Transverse colon (tissue), 4 donors: ENCODE measurements at regions not wholly inside any gene's neighbourhood (a gene's known extent, or its start where the extent isn't known, plus 50 kb on each side); places are given as distances from the start of the nearest gene placed in this dataset.

Experiments
- DNase-seq: peaks from one replicate; pipeline ENCODE4 v3.0.0-alpha.2; 2019
- H3K27ac ChIP-seq, 4 donors: fragments of 200-600 bp; sonication (generic); 2 replicates each; pipeline ENCODE4 v1.5.1; 2016 to 2018; ENCODE audit warnings: inconsistent platforms in 4 of 4
- H3K27me3 ChIP-seq: fragments of 200-600 bp; sonication (generic); 2 replicates; pipeline ENCODE4 v1.5.1; 2017; ENCODE audit warnings: inconsistent platforms
- H3K36me3 ChIP-seq, 4 donors: fragments of 200-600 bp; sonication (generic); 2 replicates each; pipeline ENCODE4 v1.5.1; 2017 to 2019; ENCODE audit warnings: inconsistent platforms in 4 of 4
- H3K4me1 ChIP-seq, 4 donors: fragments of 200-600 bp; sonication (generic); 2 replicates each; pipeline ENCODE4 v1.5.1; 2017 to 2020; ENCODE audit warnings: inconsistent platforms in 4 of 4
- H3K4me3 ChIP-seq, 4 donors: fragments of 200-600 bp; sonication (generic); 1 replicate in 1 of 4; 2 replicates in 3 of 4; pipeline versions ENCODE4 v1.5.1 to v1.6.1; 2017 to 2019; ENCODE audit warnings: inconsistent platforms in 4 of 4
- H3K9me3 ChIP-seq, 2 donors: fragments of 200-600 bp; sonication (generic); 2 replicates each; pipeline ENCODE4 v1.5.1; 2017 to 2019; ENCODE audit warnings: inconsistent platforms in 2 of 2
- CTCF ChIP-seq, 5 experiments: fragments of 200-600 bp in 3 of 5; fragments of 450-650 bp in 2 of 5; sonication (generic) in 3 of 5; IDR thresholded peaks; 1 replicate in 2 of 5; 2 replicates in 3 of 5; pipeline ENCODE4 v1.5.1; 2016 to 2017; ENCODE audit warnings: antibody characterized with exemption in 5 of 5, inconsistent platforms in 3 of 5, mild to moderate bottlenecking in 2 of 5, moderate library complexity in 1 of 5
- EP300 ChIP-seq: sonication (generic); formaldehyde crosslinking; IDR thresholded peaks from one replicate; pipeline ENCODE4 v1.6.1; 2017; ENCODE audit warnings: antibody characterized with exemption, low read depth
- POLR2A ChIP-seq: fragments of 450-650 bp; IDR thresholded peaks from one replicate; pipeline ENCODE4 v1.6.1; 2016; ENCODE audit warnings: antibody characterized with exemption, mild to moderate bottlenecking, moderate library complexity
- POLR2AphosphoS5 ChIP-seq, 3 donors: sonication (generic); formaldehyde crosslinking; IDR thresholded peaks; one replicate each; pipeline ENCODE4 v1.6.1; 2016; ENCODE audit warnings: antibody characterized with exemption in 3 of 3
- WGBS, 2 donors: methylation state at CpG; one replicate each; pipeline ENCODE4 v1.1.5; 2018; ENCODE audit warnings: low coverage in 1 of 2; 5-methylcytosine and 5-hydroxymethylcytosine counted together
- in situ Hi-C, 4 donors: fragments of 200-750 bp; cut with MboI; loops; one replicate each; pipeline versions ENCODE4 v1.15.0 to v1.15.1; 2017; ENCODE audit warnings: low sequenced_read_pairs in 3 of 4, low pct_ligation_motif_present in 1 of 4, low pct_unique_long_range_greater_than_20kb in 1 of 4
- intact Hi-C: fragments of 100-400 bp; cut with DNase I; formaldehyde crosslinking; loops from one replicate; pipeline ENCODE4 v1.15.1; 2023; ENCODE audit warnings: low total_unique reads

- WGBS, 2 donors: 80 to 82% methylated on average over 1 to 2 of the region's 2 CpGs
- Histone ChIP-seq H3K4me1 (no peaks in the 10 kb centered on the region), H3K27ac (no peak overlapping the region), H3K9me3 (no peaks in the 10 kb centered on the region), H3K4me3 (no peak overlapping the region), H3K36me3 (no peaks in the 10 kb centered on the region), H3K27me3 (peaks cover 3% of the 10 kb centered on the region)
- in situ Hi-C loops: no loop called here
- intact Hi-C loops: no loop called here
- TF ChIP-seq POLR2A (no peak), CTCF (IDR thresholded peaks at IDR 0.05) (no peak), EP300 (no peak), POLR2AphosphoS5 (IDR thresholded peaks at IDR 0.05) (no peak)
- no peak for DNase-seq
Measured at GRCh38 chr1:29971703-29972102, 735.4 kb downstream of the PTPRU start.

GRCh38 chr1:29970747-29971325, 734.5 kb downstream of the PTPRU start:
- Histone ChIP-seq H3K9me3 (no peaks in the 10 kb centered on the region), H3K36me3 (no peaks in the 10 kb centered on the region), H3K27ac (no peak overlapping the region), H3K4me1 (no peaks in the 10 kb centered on the region), H3K4me3 (no peak overlapping the region), H3K27me3 (peaks cover 3% of the 10 kb centered on the region)
- TF ChIP-seq POLR2AphosphoS5 (IDR thresholded peaks at IDR 0.05) (no peak), CTCF (IDR thresholded peaks at IDR 0.05) (no peak), POLR2A (no peak), EP300 (no peak)
- DNase-seq: no peak
- WGBS, 2 donors: 68 to 69% methylated on average over 7 of the region's 7 CpGs
- in situ Hi-C loops: no loop called here
- intact Hi-C loops: no loop called here

DNA sequence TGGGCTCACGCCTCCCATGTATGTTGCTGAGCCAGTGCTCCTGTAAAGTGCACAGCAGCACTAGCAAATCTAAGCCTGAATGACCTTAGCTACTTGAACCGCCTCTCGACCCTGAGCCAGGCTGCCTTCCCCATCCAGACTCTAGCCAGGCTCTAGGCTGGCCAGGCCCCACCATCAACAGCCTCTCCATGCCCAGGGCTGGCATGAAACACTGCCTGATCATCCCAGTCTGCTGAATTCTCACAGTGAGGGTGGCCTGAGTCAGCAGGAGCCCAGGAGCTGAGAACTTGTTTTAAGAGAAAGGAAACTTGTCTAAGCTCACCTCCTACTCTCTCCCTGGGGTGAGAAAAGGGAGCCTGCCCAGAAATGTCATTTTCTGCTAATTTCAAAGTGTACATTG, 733.3 kb downstream of the PTPRU start:
- Histone ChIP-seq H3K9me3 (no peaks in the 10 kb centered on the region), H3K4me1 (no peaks in the 10 kb centered on the region), H3K4me3 (no peak overlapping the region), H3K27me3 (peaks cover 3% of the 10 kb centered on the region), H3K27ac (no peak overlapping the region), H3K36me3 (no peaks in the 10 kb centered on the region)
- DNase-seq: no peak
- 70% methylated on average over 3 of the region's 3 CpGs; no CpG with 5 or more reads in 1 of the 2 donors for WGBS, 2 donors
- TF ChIP-seq EP300 (no peak), CTCF (IDR thresholded peaks at IDR 0.05) (no peak), POLR2AphosphoS5 (IDR thresholded peaks at IDR 0.05) (no peak), POLR2A (no peak)
- in situ Hi-C loops (no loop called here), intact Hi-C loops (no loop called here)

DNA sequence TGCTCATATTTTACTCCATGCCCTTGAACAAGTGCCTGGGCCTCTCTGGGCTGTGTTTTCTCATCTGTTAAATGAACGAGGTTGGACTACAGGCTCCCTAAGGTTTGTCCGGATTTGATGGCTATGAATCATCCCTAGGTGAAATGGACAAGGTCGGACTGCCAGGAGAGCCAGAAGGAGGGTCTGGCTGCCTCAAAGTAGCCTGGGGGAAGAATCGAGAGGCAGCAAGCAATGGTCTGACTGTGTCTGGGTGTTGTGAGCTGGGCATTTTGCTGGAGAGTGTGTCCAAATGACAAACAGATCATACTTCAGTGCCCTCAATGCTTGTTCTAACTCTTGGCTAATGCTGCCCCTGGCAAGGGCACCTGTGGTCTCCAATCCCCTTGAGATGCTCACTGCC, 730.9 kb downstream of the PTPRU start:
- Histone ChIP-seq H3K4me1 (no peaks in the 10 kb centered on the region), H3K9me3 (no peaks in the 10 kb centered on the region), H3K4me3 (no peak overlapping the region), H3K27ac (no peak overlapping the region), H3K27me3 (peaks cover 5% of the 10 kb centered on the region), H3K36me3 (no peaks in the 10 kb centered on the region)
- TF ChIP-seq POLR2A (no peak), EP300 (no peak), POLR2AphosphoS5 (IDR thresholded peaks at IDR 0.05) (no peak), CTCF (IDR thresholded peaks at IDR 0.05) (no peak)
- in situ Hi-C loops: no loop called here
- WGBS, 2 donors: 61% methylated on average over 4 of the region's 4 CpGs; no CpG with 5 or more reads in 1 of the 2 donors
- DNase-seq: no peak
- intact Hi-C loops: no loop called here
